Liver (tissue), 7 donors: ENCODE measurements at regions not wholly inside any gene's neighbourhood (a gene's known extent, or its start where the extent isn't known, plus 50 kb on each side); places are given as distances from the start of the nearest gene placed in this dataset.

Source experiments
- DNase-seq: peaks from one replicate; pipeline ENCODE4 v3.0.0-alpha.2; 2017; ENCODE audit warnings: low spot score
- H3K27ac ChIP-seq, 2 donors: one replicate each; pipeline ENCODE4 v1.7.0; 2013; ENCODE audit warnings: inconsistent platforms in 2 of 2, low read length in 2 of 2, control low read depth in 1 of 2, low read depth in 1 of 2, mild to moderate bottlenecking in 1 of 2
- H3K27me3 ChIP-seq, 4 donors: one replicate each; pipeline versions ENCODE4 v1.6.1 to v1.7.0; 2013; ENCODE audit warnings: low read length in 3 of 4, inconsistent platforms in 1 of 4, mild to moderate bottlenecking in 1 of 4, moderate library complexity in 1 of 4; ENCODE audit not compliant: control insufficient read depth in 4 of 4, insufficient read depth in 4 of 4
- H3K36me3 ChIP-seq, 4 donors: one replicate each; pipeline versions ENCODE4 v1.6.1 to v1.7.0; 2013; ENCODE audit warnings: low read length in 3 of 4, mild to moderate bottlenecking in 3 of 4, low read depth in 1 of 4, moderate library complexity in 1 of 4; ENCODE audit not compliant: control insufficient read depth in 4 of 4, insufficient read depth in 3 of 4
- H3K4me1 ChIP-seq, 4 donors: one replicate each; pipeline versions ENCODE4 v1.6.1 to v1.7.0; 2013; ENCODE audit warnings: low read length in 3 of 4, mild to moderate bottlenecking in 3 of 4, moderate library complexity in 1 of 4; ENCODE audit not compliant: control insufficient read depth in 4 of 4, insufficient read depth in 4 of 4
- H3K4me3 ChIP-seq, 3 donors: one replicate each; pipeline versions ENCODE4 v1.6.1 to v1.7.0; 2013; ENCODE audit warnings: low read length in 3 of 3, control low read depth in 1 of 3, low read depth in 1 of 3, mild to moderate bottlenecking in 1 of 3
- H3K9ac ChIP-seq, 2 donors: one replicate each; pipeline ENCODE4 v1.7.0; 2013; ENCODE audit warnings: low read length in 2 of 2, mild to moderate bottlenecking in 2 of 2, moderate library complexity in 2 of 2, control low read depth in 1 of 2, low read depth in 1 of 2
- H3K9me3 ChIP-seq, 4 donors: one replicate each; pipeline versions ENCODE4 v1.6.1 to v1.7.0; 2013; ENCODE audit warnings: low read length in 3 of 4; ENCODE audit not compliant: control insufficient read depth in 4 of 4
- FOXA1 ChIP-seq: IDR thresholded peaks from 2 replicates; pipeline ENCODE4 v1.6.1; 2016; ENCODE audit warnings: antibody characterized with exemption
- FOXA2 ChIP-seq: IDR thresholded peaks from 2 replicates; pipeline ENCODE4 v1.6.1; 2016; ENCODE audit warnings: antibody characterized with exemption
- GABPA ChIP-seq, 2 donors: IDR thresholded peaks in 1 of 2; conservative IDR thresholded peaks in 1 of 2; 2 replicates each; pipeline ENCODE4 v1.6.1; 2016; ENCODE audit warnings: antibody characterized with exemption in 2 of 2, mild to moderate bottlenecking in 1 of 2, moderate library complexity in 1 of 2
- HNF4A ChIP-seq, 2 donors: conservative IDR thresholded peaks; 2 replicates each; pipeline ENCODE4 v1.6.1; 2016; ENCODE audit warnings: antibody characterized with exemption in 2 of 2, mild to moderate bottlenecking in 2 of 2
- HNF4G ChIP-seq: IDR thresholded peaks from 2 replicates; pipeline ENCODE4 v1.6.1; 2016; ENCODE audit warnings: antibody characterized with exemption
- JUND ChIP-seq, 2 donors: IDR thresholded peaks; 2 replicates each; pipeline ENCODE4 v1.6.1; 2016; ENCODE audit warnings: antibody characterized with exemption in 2 of 2
- NR2F2 ChIP-seq: IDR thresholded peaks from 2 replicates; pipeline ENCODE4 v1.6.1; 2016; ENCODE audit warnings: antibody characterized with exemption
- RAD21 ChIP-seq, 2 donors: IDR thresholded peaks; 2 replicates each; pipeline ENCODE4 v1.6.1; 2016; ENCODE audit warnings: antibody characterized with exemption in 2 of 2, mild to moderate bottlenecking in 2 of 2
- REST ChIP-seq: IDR thresholded peaks from 2 replicates; pipeline ENCODE4 v1.6.1; 2016; ENCODE audit warnings: antibody characterized with exemption, mild to moderate bottlenecking
- RXRA ChIP-seq, 2 donors: IDR thresholded peaks; 2 replicates each; pipeline ENCODE4 v1.6.1; 2017 to 2018; ENCODE audit warnings: antibody characterized with exemption in 2 of 2, mild to moderate bottlenecking in 1 of 2
- SP1 ChIP-seq: IDR thresholded peaks from 2 replicates; pipeline ENCODE4 v1.6.1; 2018; ENCODE audit warnings: antibody characterized with exemption, mild to moderate bottlenecking
- TAF1 ChIP-seq: conservative IDR thresholded peaks from 2 replicates; pipeline ENCODE4 v1.6.1; 2016; ENCODE audit warnings: antibody characterized with exemption, mild to moderate bottlenecking
- YY1 ChIP-seq: IDR thresholded peaks from 2 replicates; pipeline ENCODE4 v1.6.1; 2016; ENCODE audit warnings: antibody characterized with exemption, mild to moderate bottlenecking
- WGBS: extraction: QIAGEN DNeasy Blood & Tissue Kit; methylation state at CpG from one replicate; pipeline ENCODE4 v1.1.7; 2013; 5-methylcytosine and 5-hydroxymethylcytosine counted together
- TF ChIP-seq, protein P1 (sequence below): IDR thresholded peaks from 2 replicates; pipeline ENCODE4 v1.6.1; 2016; ENCODE audit warnings: antibody characterized with exemption
- TF ChIP-seq, protein P2 (sequence below): IDR thresholded peaks from 2 replicates; pipeline ENCODE4 v1.6.1; 2016; ENCODE audit warnings: antibody characterized with exemption
- donor health status: healthy.
- donor health status: healthy.
- donor health status: healthy.
- donor health status: healthy.

- no peak for TF ChIP-seq REST
- no peak for TF ChIP-seq YY1
- no peak for TF ChIP-seq NR2F2
- TF ChIP-seq FOXA2, result no peak
- TF ChIP-seq, protein P1, sequence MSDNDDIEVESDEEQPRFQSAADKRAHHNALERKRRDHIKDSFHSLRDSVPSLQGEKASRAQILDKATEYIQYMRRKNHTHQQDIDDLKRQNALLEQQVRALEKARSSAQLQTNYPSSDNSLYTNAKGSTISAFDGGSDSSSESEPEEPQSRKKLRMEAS, result no peak
- no peak for TF ChIP-seq JUND (IDR thresholded peaks at IDR 0.05)
Measured at GRCh38 chr2:191483117-191483516, 194.8 kb upstream of the NABP1 start (continued).

- Histone ChIP-seq H3K27ac (no peak overlapping the region), H3K36me3 (no peaks in the 10 kb centered on the region), H3K9ac (no peak overlapping the region), H3K9me3 (peaks cover 3 to 25% (median 13%) of the 10 kb centered on the region in 4 donors), H3K4me3 (no peak overlapping the region), H3K4me1 (no peaks in the 10 kb centered on the region), H3K27me3 (no peaks in the 10 kb centered on the region)
- DNase-seq, result no peak
- TF ChIP-seq SP1 (no peak), YY1 (no peak), RAD21 (IDR thresholded peaks at IDR 0.05) (no peak), HNF4A (conservative IDR thresholded peaks at IDR 0.05) (no peak), NR2F2 (no peak), FOXA1 (no peak), HNF4G (no peak), TAF1 (no peak)
- TF ChIP-seq, protein P1, result no peak
- WGBS, result 89% methylated on average over 3 of the region's 3 CpGs
Measured at GRCh38 chr2:191486584-191487320, 191.2 kb upstream of the NABP1 start.

GRCh38 chr2:191488135-191488534 is 189.8 kb upstream of the NABP1 start:
- no peak for DNase-seq
- Histone ChIP-seq H3K4me3 (no peak overlapping the region), H3K9me3 (peaks cover 2 to 11% (median 5%) of the 10 kb centered on the region in 4 donors), H3K27ac (no peak overlapping the region), H3K27me3 (no peaks in the 10 kb centered on the region), H3K36me3 (no peaks in the 10 kb centered on the region), H3K4me1 (no peaks in the 10 kb centered on the region), H3K9ac (no peak overlapping the region)
- TF ChIP-seq, protein P2, sequence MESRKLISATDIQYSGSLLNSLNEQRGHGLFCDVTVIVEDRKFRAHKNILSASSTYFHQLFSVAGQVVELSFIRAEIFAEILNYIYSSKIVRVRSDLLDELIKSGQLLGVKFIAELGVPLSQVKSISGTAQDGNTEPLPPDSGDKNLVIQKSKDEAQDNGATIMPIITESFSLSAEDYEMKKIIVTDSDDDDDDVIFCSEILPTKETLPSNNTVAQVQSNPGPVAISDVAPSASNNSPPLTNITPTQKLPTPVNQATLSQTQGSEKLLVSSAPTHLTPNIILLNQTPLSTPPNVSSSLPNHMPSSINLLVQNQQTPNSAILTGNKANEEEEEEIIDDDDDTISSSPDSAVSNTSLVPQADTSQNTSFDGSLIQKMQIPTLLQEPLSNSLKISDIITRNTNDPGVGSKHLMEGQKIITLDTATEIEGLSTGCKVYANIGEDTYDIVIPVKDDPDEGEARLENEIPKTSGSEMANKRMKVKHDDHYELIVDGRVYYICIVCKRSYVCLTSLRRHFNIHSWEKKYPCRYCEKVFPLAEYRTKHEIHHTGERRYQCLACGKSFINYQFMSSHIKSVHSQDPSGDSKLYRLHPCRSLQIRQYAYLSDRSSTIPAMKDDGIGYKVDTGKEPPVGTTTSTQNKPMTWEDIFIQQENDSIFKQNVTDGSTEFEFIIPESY, result no peak
- TF ChIP-seq REST (no peak), FOXA2 (no peak), FOXA1 (no peak), TAF1 (no peak), GABPA (IDR thresholded peaks at IDR 0.05 in 1 of 2, conservative IDR thresholded peaks at IDR 0.05 in 1 of 2) (no peak), HNF4A (conservative IDR thresholded peaks at IDR 0.05) (no peak), RXRA (IDR thresholded peaks at IDR 0.05) (no peak), RAD21 (IDR thresholded peaks at IDR 0.05) (no peak)
- TF ChIP-seq, protein P1, result no peak
- WGBS, result 75% methylated on average over 7 of the region's 7 CpGs
